Smooth muscle cell (in vitro differentiated cells): ENCODE measurements at regions not wholly inside any gene's neighbourhood (a gene's known extent, or its start where the extent isn't known, plus 50 kb on each side); places are given as distances from the start of the nearest gene placed in this dataset.

Source experiments
- DNase-seq: peaks from one replicate; lab custom pipeline; 2025; ENCODE audit not compliant: unreplicated experiment; lab: John Stamatoyannopoulos, UW
- H2AFZ ChIP-seq: fragments of 200-600 bp; sonication (generic); 2 replicates; pipeline ENCODE4 v1.6.0; 2016; ENCODE audit warnings: antibody characterized with exemption, low read depth, mild to moderate bottlenecking
- H3F3A ChIP-seq: fragments of 200-600 bp; sonication (generic); 2 replicates; pipeline ENCODE4 v1.6.0; 2017; ENCODE audit warnings: antibody characterized with exemption, low read depth
- H3K27ac ChIP-seq: fragments of 200-600 bp; sonication (generic); 2 replicates; pipeline ENCODE4 v1.5.1; 2016; ENCODE audit warnings: low read depth, mild to moderate bottlenecking
- H3K27me3 ChIP-seq: fragments of 200-600 bp; sonication (generic); 2 replicates; pipeline ENCODE4 v1.6.1; 2016; ENCODE audit warnings: low read depth, mild to moderate bottlenecking
- H3K36me3 ChIP-seq: fragments of 200-600 bp; sonication (generic); 2 replicates; pipeline ENCODE4 v1.5.1; 2016; ENCODE audit warnings: low read depth
- H3K4me1 ChIP-seq: fragments of 200-600 bp; sonication (generic); 2 replicates; pipeline ENCODE4 v1.5.1; 2016; ENCODE audit warnings: low read depth
- H3K4me2 ChIP-seq: fragments of 200-600 bp; sonication (generic); 2 replicates; pipeline ENCODE4 v1.6.0; 2016; ENCODE audit warnings: mild to moderate bottlenecking
- H3K4me3 ChIP-seq: fragments of 200-600 bp; sonication (generic); 2 replicates; pipeline ENCODE4 v1.5.1; 2016; ENCODE audit warnings: mild to moderate bottlenecking
- H3K79me2 ChIP-seq: fragments of 200-600 bp; sonication (generic); 2 replicates; pipeline ENCODE4 v1.6.0; 2016; ENCODE audit warnings: low read depth, mild to moderate bottlenecking
- H3K9ac ChIP-seq: fragments of 200-600 bp; sonication (generic); 2 replicates; pipeline ENCODE4 v1.6.0; 2016; ENCODE audit warnings: low read depth
- H3K9me3 ChIP-seq: fragments of 200-600 bp; sonication (generic); replicated peaks from 2 replicates; pipeline ENCODE4 v1.5.1; 2016; ENCODE audit warnings: low read depth
- H4K20me1 ChIP-seq: fragments of 200-600 bp; sonication (generic); 2 replicates; pipeline ENCODE4 v1.6.0; 2016; ENCODE audit warnings: low read depth
- WGBS: methylation state at CpG from one replicate; pipeline ENCODE4 v1.1.7; 2016; ENCODE audit warnings: low lambda C conversion rate; 5-methylcytosine and 5-hydroxymethylcytosine counted together
- TF ChIP-seq, protein P1 (sequence below): fragments of 200-600 bp; sonication (generic); IDR thresholded peaks from 2 replicates; pipeline ENCODE4 v1.5.1; 2017; ENCODE audit warnings: borderline replicate concordance, mild to moderate bottlenecking, antibody characterized with exemption; ENCODE audit not compliant: insufficient read depth, poor library complexity, severe bottlenecking

DNA sequence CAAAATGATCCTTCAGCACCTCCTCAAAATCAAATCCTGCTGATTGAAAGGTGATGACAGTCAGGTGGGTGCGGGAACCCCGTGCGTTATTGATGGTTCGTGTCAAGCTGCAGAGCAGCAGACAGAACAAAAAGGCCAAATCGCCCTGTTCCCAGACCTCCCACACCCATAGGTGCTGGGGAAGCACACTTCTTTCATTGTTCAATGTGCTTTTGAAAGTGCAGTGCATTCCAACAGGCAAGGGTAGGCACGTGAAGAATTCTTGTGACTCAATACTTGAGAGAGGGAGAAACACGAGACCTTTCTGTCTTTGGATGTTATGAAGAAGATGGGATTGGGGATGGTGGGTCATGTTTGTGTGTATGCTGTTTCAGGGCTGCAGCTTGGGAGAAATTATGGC is 514.0 kb downstream of the MCTP2 start:
- 61% methylated on average over 7 of the region's 7 CpGs for WGBS
- TF ChIP-seq, protein P1, sequence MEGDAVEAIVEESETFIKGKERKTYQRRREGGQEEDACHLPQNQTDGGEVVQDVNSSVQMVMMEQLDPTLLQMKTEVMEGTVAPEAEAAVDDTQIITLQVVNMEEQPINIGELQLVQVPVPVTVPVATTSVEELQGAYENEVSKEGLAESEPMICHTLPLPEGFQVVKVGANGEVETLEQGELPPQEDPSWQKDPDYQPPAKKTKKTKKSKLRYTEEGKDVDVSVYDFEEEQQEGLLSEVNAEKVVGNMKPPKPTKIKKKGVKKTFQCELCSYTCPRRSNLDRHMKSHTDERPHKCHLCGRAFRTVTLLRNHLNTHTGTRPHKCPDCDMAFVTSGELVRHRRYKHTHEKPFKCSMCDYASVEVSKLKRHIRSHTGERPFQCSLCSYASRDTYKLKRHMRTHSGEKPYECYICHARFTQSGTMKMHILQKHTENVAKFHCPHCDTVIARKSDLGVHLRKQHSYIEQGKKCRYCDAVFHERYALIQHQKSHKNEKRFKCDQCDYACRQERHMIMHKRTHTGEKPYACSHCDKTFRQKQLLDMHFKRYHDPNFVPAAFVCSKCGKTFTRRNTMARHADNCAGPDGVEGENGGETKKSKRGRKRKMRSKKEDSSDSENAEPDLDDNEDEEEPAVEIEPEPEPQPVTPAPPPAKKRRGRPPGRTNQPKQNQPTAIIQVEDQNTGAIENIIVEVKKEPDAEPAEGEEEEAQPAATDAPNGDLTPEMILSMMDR: no peak
- Histone ChIP-seq H3K79me2 (no peaks in the 10 kb centered on the region), H3K9me3 (no peaks in the 10 kb centered on the region), H4K20me1 (no peaks in the 10 kb centered on the region), H3K36me3 (no peaks in the 10 kb centered on the region), H3K9ac (no peak overlapping the region), H3K4me3 (no peak overlapping the region), H3K4me2 (no peak overlapping the region), H3K27me3 (no peaks in the 10 kb centered on the region), H3K27ac (no peak overlapping the region), H2AFZ (no peak overlapping the region), H3F3A (no peaks in the 10 kb centered on the region), H3K4me1 (no peaks in the 10 kb centered on the region)
- no peak for DNase-seq

GRCh38 chr15:94747510-94747909 is 516.1 kb downstream of the MCTP2 start:
- Histone ChIP-seq H3K4me2 (no peak overlapping the region), H3K4me3 (no peak overlapping the region), H2AFZ (no peak overlapping the region), H3K79me2 (no peaks in the 10 kb centered on the region), H3K9ac (no peak overlapping the region), H3K4me1 (no peaks in the 10 kb centered on the region), H3K27ac (no peak overlapping the region), H4K20me1 (no peaks in the 10 kb centered on the region), H3K27me3 (no peaks in the 10 kb centered on the region), H3K9me3 (no peaks in the 10 kb centered on the region), H3K36me3 (no peaks in the 10 kb centered on the region), H3F3A (no peaks in the 10 kb centered on the region)
- TF ChIP-seq, protein P1: no peak
- WGBS: 86% methylated on average over 3 of the region's 3 CpGs
- DNase-seq: no peak

- Histone ChIP-seq H3K9me3 (no peaks in the 10 kb centered on the region), H3K4me3 (no peak overlapping the region), H3K36me3 (no peaks in the 10 kb centered on the region), H3K4me1 (no peaks in the 10 kb centered on the region), H2AFZ (no peak overlapping the region), H3K27me3 (no peaks in the 10 kb centered on the region), H3K27ac (no peak overlapping the region), H3K4me2 (no peak overlapping the region), H3K79me2 (no peaks in the 10 kb centered on the region), H3K9ac (no peak overlapping the region), H4K20me1 (no peaks in the 10 kb centered on the region), H3F3A (no peaks in the 10 kb centered on the region)
- TF ChIP-seq, protein P1: no peak
- DNase-seq: no peak
- 81% methylated on average over 5 of the region's 5 CpGs for WGBS
Measured at GRCh38 chr15:94749811-94750617, 518.7 kb downstream of the MCTP2 start.

DNA sequence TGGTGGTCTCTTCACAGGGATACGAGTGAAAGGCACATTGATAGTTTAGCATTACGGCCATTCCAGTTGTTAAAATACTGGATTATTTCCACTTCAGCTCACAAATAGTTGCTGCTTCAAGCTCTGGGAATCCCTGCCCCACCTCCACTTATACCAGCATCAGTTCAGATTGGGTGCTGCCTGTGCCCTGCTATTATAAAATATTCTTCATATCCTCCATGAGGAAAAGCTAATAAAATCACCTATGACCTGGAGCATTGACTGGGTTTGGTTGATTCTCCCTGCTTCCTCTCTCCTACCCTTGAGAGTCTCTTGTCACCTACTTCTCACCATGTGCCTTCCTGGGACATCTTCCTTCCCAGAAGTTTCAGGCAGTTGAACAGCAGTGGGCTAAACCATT is 529.0 kb downstream of the MCTP2 start:
- H3K4me3 ChIP-seq: no peak overlapping the region
- H3K4me2 ChIP-seq: no peak overlapping the region
- H3K27ac ChIP-seq: no peak overlapping the region
- H3K79me2 ChIP-seq: no peaks in the 10 kb centered on the region
- 77% methylated on average over 2 of the region's 2 CpGs for WGBS
- H3K4me1 ChIP-seq: peaks cover 11% of the 10 kb centered on the region
- no peaks in the 10 kb centered on the region for H3F3A ChIP-seq
- no peaks in the 10 kb centered on the region for H3K9me3 ChIP-seq
- no peaks in the 10 kb centered on the region for H3K27me3 ChIP-seq
- no peak overlapping the region for H3K9ac ChIP-seq
- TF ChIP-seq, protein P1: no peak
- H4K20me1 ChIP-seq: no peaks in the 10 kb centered on the region
- H3K36me3 ChIP-seq: no peaks in the 10 kb centered on the region
- H2AFZ ChIP-seq: no peak overlapping the region
- DNase-seq: no peak
